OCI-LY3 (cell line): ENCODE measurements at regions not wholly inside any gene's neighbourhood (a gene's known extent, or its start where the extent isn't known, plus 50 kb on each side); places are given as distances from the start of the nearest gene placed in this dataset.

Source experiments
- EZH2phosphoT487 ChIP-seq: fragments of 200-600 bp; shearing (Covaris generic); IDR thresholded peaks from 2 replicates; pipeline ENCODE4 v1.6.1; 2018; ENCODE audit warnings: antibody characterized with exemption, mixed run types, low read depth
- TF ChIP-seq, protein P1 (sequence below): fragments of 200-600, 300-600 bp; sonication (generic); IDR thresholded peaks from 2 replicates; pipeline ENCODE4 v1.5.1; 2014; ENCODE audit warnings: antibody characterized with exemption, low read length, low read depth

- no peak for TF ChIP-seq EZH2phosphoT487
- TF ChIP-seq, protein P1, sequence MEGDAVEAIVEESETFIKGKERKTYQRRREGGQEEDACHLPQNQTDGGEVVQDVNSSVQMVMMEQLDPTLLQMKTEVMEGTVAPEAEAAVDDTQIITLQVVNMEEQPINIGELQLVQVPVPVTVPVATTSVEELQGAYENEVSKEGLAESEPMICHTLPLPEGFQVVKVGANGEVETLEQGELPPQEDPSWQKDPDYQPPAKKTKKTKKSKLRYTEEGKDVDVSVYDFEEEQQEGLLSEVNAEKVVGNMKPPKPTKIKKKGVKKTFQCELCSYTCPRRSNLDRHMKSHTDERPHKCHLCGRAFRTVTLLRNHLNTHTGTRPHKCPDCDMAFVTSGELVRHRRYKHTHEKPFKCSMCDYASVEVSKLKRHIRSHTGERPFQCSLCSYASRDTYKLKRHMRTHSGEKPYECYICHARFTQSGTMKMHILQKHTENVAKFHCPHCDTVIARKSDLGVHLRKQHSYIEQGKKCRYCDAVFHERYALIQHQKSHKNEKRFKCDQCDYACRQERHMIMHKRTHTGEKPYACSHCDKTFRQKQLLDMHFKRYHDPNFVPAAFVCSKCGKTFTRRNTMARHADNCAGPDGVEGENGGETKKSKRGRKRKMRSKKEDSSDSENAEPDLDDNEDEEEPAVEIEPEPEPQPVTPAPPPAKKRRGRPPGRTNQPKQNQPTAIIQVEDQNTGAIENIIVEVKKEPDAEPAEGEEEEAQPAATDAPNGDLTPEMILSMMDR = no peak
Measured at GRCh38 chr18:79604205-79604912, 75.2 kb upstream of the CTDP1 start.
